ENCODE measurements at regions not wholly inside any gene's neighbourhood (a gene's known extent, or its start where the extent isn't known, plus 50 kb on each side); places are given as distances from the start of the nearest gene placed in this dataset.

GRCh38 chr21:24737296-24737850 lies 869.9 kb downstream of the MRPL39 start:
- TF ChIP-seq EP300 (IDR thresholded peaks at IDR 0.05) (no peak), POLR2A (IDR thresholded peaks at IDR 0.05) (no peak)
